SK-N-SH treated with all-trans-retinoic acid at 6 μM for 48 hours (cell line): ENCODE measurements at regions not wholly inside any gene's neighbourhood (a gene's known extent, or its start where the extent isn't known, plus 50 kb on each side); places are given as distances from the start of the nearest gene placed in this dataset.

Experiments used
- CREB5 ChIP-seq: fragments of 250-450 bp; sonication (Bioruptor Pico); IDR thresholded peaks from 2 replicates; pipeline ENCODE4 v1.5.1; 2020; ENCODE audit warnings: low read depth, mild to moderate bottlenecking, moderate library complexity
- CSDC2 ChIP-seq: fragments of 250-450 bp; sonication (Bioruptor Pico); IDR thresholded peaks from 2 replicates; pipeline ENCODE4 v1.5.0; 2020; ENCODE audit warnings: mild to moderate bottlenecking, moderate library complexity
- CSRNP3 ChIP-seq: fragments of 250-450 bp; sonication (Bioruptor Pico); IDR thresholded peaks from 2 replicates; pipeline ENCODE4 v1.5.1; 2021; ENCODE audit warnings: mild to moderate bottlenecking, moderate library complexity
- ISL1 ChIP-seq: fragments of 250-450 bp; sonication (Bioruptor Pico); IDR thresholded peaks from 2 replicates; pipeline ENCODE4 v2.1.2; 2022; ENCODE audit warnings: mild to moderate bottlenecking, moderate library complexity
- PATZ1 ChIP-seq: fragments of 250-450 bp; sonication (Bioruptor Pico); IDR thresholded peaks from 2 replicates; pipeline ENCODE4 v1.8.0; 2020; ENCODE audit warnings: mild to moderate bottlenecking, moderate library complexity, borderline replicate concordance
- PPARA ChIP-seq: fragments of 250-450 bp; sonication (Bioruptor Pico); IDR thresholded peaks from 2 replicates; pipeline ENCODE4 v1.5.0; 2020; ENCODE audit warnings: mild to moderate bottlenecking, borderline replicate concordance
- RARB ChIP-seq: fragments of 250-450 bp; sonication (Bioruptor Pico); IDR thresholded peaks from 2 replicates; pipeline ENCODE4 v1.8.0; 2021; ENCODE audit warnings: mild to moderate bottlenecking, moderate library complexity
- ZFP3 ChIP-seq: fragments of 250-450 bp; sonication (Bioruptor Pico); IDR thresholded peaks from 2 replicates; pipeline ENCODE4 v1.5.0; 2020; ENCODE audit warnings: mild to moderate bottlenecking, moderate library complexity
- ZFP30 ChIP-seq: fragments of 450-650 bp; formaldehyde crosslinking; IDR thresholded peaks from 2 replicates; pipeline ENCODE4 v1.5.0; 2022; ENCODE audit warnings: mild to moderate bottlenecking, moderate library complexity
- ZNF70 ChIP-seq: fragments of 450-650 bp; formaldehyde crosslinking; IDR thresholded peaks from 2 replicates; pipeline ENCODE4 v1.5.0; 2020; ENCODE audit warnings: mild to moderate bottlenecking, moderate library complexity
- ZNF8 ChIP-seq: fragments of 450-650 bp; formaldehyde crosslinking; IDR thresholded peaks from 2 replicates; pipeline ENCODE4 v1.5.0; 2020; ENCODE audit warnings: mild to moderate bottlenecking, moderate library complexity

- no peak for TF ChIP-seq ZNF70
- TF ChIP-seq ZFP30 (CRISPR knock-in tag): no peak
- TF ChIP-seq CSDC2 (CRISPR knock-in tag): no peak
- no peak for TF ChIP-seq RARB
- no peak for TF ChIP-seq PATZ1 (CRISPR knock-in tag)
- TF ChIP-seq CSRNP3 (CRISPR knock-in tag): no peak
- TF ChIP-seq CREB5: no peak
- TF ChIP-seq ZNF8 (CRISPR knock-in tag): no peak
- TF ChIP-seq ZFP3 (CRISPR knock-in tag): no peak
- no peak for TF ChIP-seq ISL1 (CRISPR knock-in tag)
- TF ChIP-seq PPARA (CRISPR knock-in tag): no peak
These were observed 209.4 kb downstream of the FOXO1 start for GRCh38 chr13:40456979-40457553.
